Activated CD4-positive, alpha-beta memory T cell treated with anti-CD3 and anti-CD28 coated beads, Interleukin-2, amount 10 ng/mL, durations not matched to agents 7 days and 5 days (primary cell): ENCODE measurements at regions not wholly inside any gene's neighbourhood (a gene's known extent, or its start where the extent isn't known, plus 50 kb on each side); places are given as distances from the start of the nearest gene placed in this dataset.
"Not testable (repeated sequence)": the region's sequence is repeated elsewhere in the genome, so short reads cannot be mapped to it uniquely, and the experiment has no call there.

ENCODE experiments used
- CTCF ChIA-PET: fragments of 350-600 bp; sonication (Branson Sonifier 250); formaldehyde crosslinking; loops from one replicate; lab custom pipeline; 2021; ENCODE audit warnings: antibody characterized with exemption, inconsistent platforms; lab: Charles Lee
- POLR2A ChIA-PET: fragments of 350-600 bp; sonication (Branson Sonifier 250); formaldehyde crosslinking; loops from one replicate; lab custom pipeline; 2021; ENCODE audit warnings: antibody characterized with exemption; lab: Charles Lee
- DNase-seq: peaks from one replicate; pipeline ENCODE4 v3.0.0-alpha.2; 2020
- H3K27ac Mint-ChIP-seq: one replicate; pipeline ENCODE4 v1.8.0; 2021; ENCODE audit warnings: mild to moderate bottlenecking, mixed read lengths
- H3K27me3 Mint-ChIP-seq: one replicate; pipeline ENCODE4 v1.8.0; 2021; ENCODE audit warnings: mixed read lengths
- H3K36me3 Mint-ChIP-seq: one replicate; pipeline ENCODE4 v1.8.0; 2021; ENCODE audit warnings: low read depth, mixed read lengths
- H3K4me1 Mint-ChIP-seq: one replicate; pipeline ENCODE4 v1.8.0; 2021; ENCODE audit warnings: mixed read lengths
- H3K4me3 Mint-ChIP-seq: one replicate; pipeline ENCODE4 v1.8.0; 2021; ENCODE audit warnings: mild to moderate bottlenecking, mixed read lengths
- H3K9me3 Mint-ChIP-seq: one replicate; pipeline ENCODE4 v1.8.0; 2021; ENCODE audit warnings: mixed read lengths

- no peak overlapping the region for H3K4me3 Mint-ChIP-seq
- no peaks in the 10 kb centered on the region for H3K9me3 Mint-ChIP-seq
- DNase-seq = no peak
- H3K36me3 Mint-ChIP-seq = no peaks in the 10 kb centered on the region
- ChIA-PET CTCF (no interaction called here), POLR2A (no interaction called here)
- H3K27me3 Mint-ChIP-seq = no peaks in the 10 kb centered on the region
- H3K4me1 Mint-ChIP-seq = no peaks in the 10 kb centered on the region
- no peak overlapping the region for H3K27ac Mint-ChIP-seq
These were observed 130.2 kb upstream of the LRFN5 start for GRCh38 chr14:41476526-41476925.

GRCh38 chr14:41461380-41461779 is 145.3 kb upstream of the LRFN5 start:
- POLR2A ChIA-PET = no interaction called here
- DNase-seq = no peak

GRCh38 chr14:41457393-41457792 is 149.3 kb upstream of the LRFN5 start:
- POLR2A ChIA-PET = no interaction called here
- H3K27me3 Mint-ChIP-seq = no peaks in the 10 kb centered on the region
- CTCF ChIA-PET = no interaction called here
- H3K4me3 Mint-ChIP-seq = no peak overlapping the region
- no peaks in the 10 kb centered on the region for H3K4me1 Mint-ChIP-seq
- no peaks in the 10 kb centered on the region for H3K36me3 Mint-ChIP-seq
- no peak for DNase-seq
- no peak overlapping the region for H3K27ac Mint-ChIP-seq
- no peaks in the 10 kb centered on the region for H3K9me3 Mint-ChIP-seq

More at GRCh38 chr14:41461380-41461779, 145.3 kb upstream of the LRFN5 start:
- CTCF ChIA-PET = no interaction called here
- Mint-ChIP-seq H3K9me3 (no peaks in the 10 kb centered on the region), H3K36me3 (no peaks in the 10 kb centered on the region), H3K27me3 (no peaks in the 10 kb centered on the region), H3K4me3 (no peak overlapping the region), H3K4me1 (no peaks in the 10 kb centered on the region), H3K27ac (no peak overlapping the region)

GRCh38 chr14:41449066-41449465 is 157.6 kb upstream of the LRFN5 start:
- no peak for DNase-seq
- Mint-ChIP-seq H3K27ac (no peak overlapping the region), H3K36me3 (no peaks in the 10 kb centered on the region), H3K9me3 (no peaks in the 10 kb centered on the region), H3K4me1 (no peaks in the 10 kb centered on the region), H3K27me3 (no peaks in the 10 kb centered on the region), H3K4me3 (no peak overlapping the region)
- ChIA-PET POLR2A (no interaction called here), CTCF (no interaction called here)

GRCh38 chr14:41446008-41446407 is 160.7 kb upstream of the LRFN5 start:
- DNase-seq = no peak
- Mint-ChIP-seq H3K27me3 (no peaks in the 10 kb centered on the region), H3K36me3 (no peaks in the 10 kb centered on the region), H3K4me1 (no peaks in the 10 kb centered on the region), H3K4me3 (no peak overlapping the region), H3K27ac (no peak overlapping the region), H3K9me3 (no peaks in the 10 kb centered on the region)
- ChIA-PET CTCF (no interaction called here), POLR2A (no interaction called here)

GRCh38 chr14:41423503-41423902 is 183.2 kb upstream of the LRFN5 start:
- no peak for DNase-seq
- no peak overlapping the region for H3K4me3 Mint-ChIP-seq
- ChIA-PET CTCF (no interaction called here), POLR2A (no interaction called here)
- H3K27me3 Mint-ChIP-seq = no peaks in the 10 kb centered on the region
- H3K4me1 Mint-ChIP-seq = no peaks in the 10 kb centered on the region
- no peaks in the 10 kb centered on the region for H3K9me3 Mint-ChIP-seq
- H3K36me3 Mint-ChIP-seq = no peaks in the 10 kb centered on the region
- no peak overlapping the region for H3K27ac Mint-ChIP-seq

- H3K27ac Mint-ChIP-seq, H3K4me3 Mint-ChIP-seq, POLR2A ChIA-PET, H3K36me3 Mint-ChIP-seq, H3K4me1 Mint-ChIP-seq, H3K27me3 Mint-ChIP-seq, CTCF ChIA-PET, H3K9me3 Mint-ChIP-seq, DNase-seq: not testable (repeated sequence)
These were observed 185.4 kb upstream of the LRFN5 start for GRCh38 chr14:41421308-41421707.

- Mint-ChIP-seq H3K9me3 (no peaks in the 10 kb centered on the region), H3K27ac (no peak overlapping the region), H3K27me3 (no peaks in the 10 kb centered on the region), H3K36me3 (no peaks in the 10 kb centered on the region), H3K4me3 (no peak overlapping the region), H3K4me1 (no peaks in the 10 kb centered on the region)
- CTCF ChIA-PET = no interaction called here
- no peak for DNase-seq
- POLR2A ChIA-PET = no interaction called here
These were observed 187.0 kb upstream of the LRFN5 start for GRCh38 chr14:41419709-41420108.

- H3K9me3 Mint-ChIP-seq = no peaks in the 10 kb centered on the region
- H3K27me3 Mint-ChIP-seq = no peaks in the 10 kb centered on the region
- no peaks in the 10 kb centered on the region for H3K36me3 Mint-ChIP-seq
- DNase-seq = no peak
- H3K27ac Mint-ChIP-seq = no peak overlapping the region
- ChIA-PET CTCF (no interaction called here), POLR2A (no interaction called here)
- no peaks in the 10 kb centered on the region for H3K4me1 Mint-ChIP-seq
- no peak overlapping the region for H3K4me3 Mint-ChIP-seq
These were observed 187.8 kb upstream of the LRFN5 start for GRCh38 chr14:41418851-41419250.

GRCh38 chr14:41409806-41410205 is 196.9 kb upstream of the LRFN5 start:
- H3K27ac Mint-ChIP-seq = no peak overlapping the region

GRCh38 chr14:41404126-41404525 is 202.6 kb upstream of the LRFN5 start:
- ChIA-PET POLR2A (no interaction called here), CTCF (no interaction called here)
- no peaks in the 10 kb centered on the region for H3K9me3 Mint-ChIP-seq
- DNase-seq = no peak
- H3K4me3 Mint-ChIP-seq = no peak overlapping the region
- no peaks in the 10 kb centered on the region for H3K27me3 Mint-ChIP-seq
- H3K4me1 Mint-ChIP-seq = no peaks in the 10 kb centered on the region
- no peak overlapping the region for H3K27ac Mint-ChIP-seq
- H3K36me3 Mint-ChIP-seq = no peaks in the 10 kb centered on the region

More at GRCh38 chr14:41409806-41410205, 196.9 kb upstream of the LRFN5 start:
- no peaks in the 10 kb centered on the region for H3K27me3 Mint-ChIP-seq
- DNase-seq = no peak
- no peak overlapping the region for H3K4me3 Mint-ChIP-seq
- CTCF ChIA-PET = no interaction called here
- H3K4me1 Mint-ChIP-seq = no peaks in the 10 kb centered on the region
- POLR2A ChIA-PET = no interaction called here
- no peaks in the 10 kb centered on the region for H3K36me3 Mint-ChIP-seq
- H3K9me3 Mint-ChIP-seq = no peaks in the 10 kb centered on the region

GRCh38 chr14:41403360-41403759 is 203.3 kb upstream of the LRFN5 start:
- no peak overlapping the region for H3K4me3 Mint-ChIP-seq
- POLR2A ChIA-PET = no interaction called here
- CTCF ChIA-PET = no interaction called here
- no peaks in the 10 kb centered on the region for H3K9me3 Mint-ChIP-seq
- no peaks in the 10 kb centered on the region for H3K27me3 Mint-ChIP-seq
- H3K27ac Mint-ChIP-seq = no peak overlapping the region
- H3K4me1 Mint-ChIP-seq = no peaks in the 10 kb centered on the region
- DNase-seq = no peak
- no peaks in the 10 kb centered on the region for H3K36me3 Mint-ChIP-seq

GRCh38 chr14:41397926-41398325 is 208.8 kb upstream of the LRFN5 start:
- POLR2A ChIA-PET = no interaction called here
- CTCF ChIA-PET = no interaction called here
- H3K9me3 Mint-ChIP-seq = no peaks in the 10 kb centered on the region
- no peak overlapping the region for H3K27ac Mint-ChIP-seq
- no peak overlapping the region for H3K4me3 Mint-ChIP-seq
- no peak for DNase-seq
- H3K36me3 Mint-ChIP-seq = no peaks in the 10 kb centered on the region
- H3K27me3 Mint-ChIP-seq = no peaks in the 10 kb centered on the region
- H3K4me1 Mint-ChIP-seq = no peaks in the 10 kb centered on the region

GRCh38 chr14:41393512-41393911 is 213.2 kb upstream of the LRFN5 start:
- ChIA-PET CTCF (no interaction called here), POLR2A (no interaction called here)
- Mint-ChIP-seq H3K9me3 (no peaks in the 10 kb centered on the region), H3K36me3 (no peaks in the 10 kb centered on the region), H3K27me3 (no peaks in the 10 kb centered on the region), H3K4me1 (no peaks in the 10 kb centered on the region), H3K4me3 (no peak overlapping the region), H3K27ac (no peak overlapping the region)
- DNase-seq = no peak

GRCh38 chr14:41392226-41392625 is 214.4 kb upstream of the LRFN5 start:
- POLR2A ChIA-PET = no interaction called here

More at GRCh38 chr14:41392226-41392625, 214.4 kb upstream of the LRFN5 start:
- Mint-ChIP-seq H3K4me1 (no peaks in the 10 kb centered on the region), H3K36me3 (no peaks in the 10 kb centered on the region), H3K9me3 (no peaks in the 10 kb centered on the region), H3K27me3 (no peaks in the 10 kb centered on the region), H3K27ac (no peak overlapping the region), H3K4me3 (no peak overlapping the region)
- no peak for DNase-seq
- CTCF ChIA-PET = no interaction called here
